Stimulated activated memory B cell treated with anti-CD40 and anti-IgM and Interleukin-4, amounts not matched to agents 10 μg/mL and 1 μg/mL and 100 μg/mL, for 72 hours (primary cell): ENCODE measurements at regions not wholly inside any gene's neighbourhood (a gene's known extent, or its start where the extent isn't known, plus 50 kb on each side); places are given as distances from the start of the nearest gene placed in this dataset.
"Not testable (repeated sequence)": the region's sequence is repeated elsewhere in the genome, so short reads cannot be mapped to it uniquely, and the experiment has no call there.

ENCODE experiments used
- ATAC-seq: fragments of 150-1000 bp; cut with Tn5 transposase; 2 replicates; pipeline ENCODE4 v1.10.0; 2021
- H3K27ac Mint-ChIP-seq: one replicate; pipeline ENCODE4 v1.8.0; 2022; ENCODE audit warnings: mild to moderate bottlenecking, mixed read lengths
- H3K27me3 Mint-ChIP-seq: one replicate; pipeline ENCODE4 v1.8.0; 2022; ENCODE audit warnings: mixed read lengths
- H3K36me3 Mint-ChIP-seq: one replicate; pipeline ENCODE4 v1.8.0; 2022; ENCODE audit warnings: mixed read lengths
- H3K4me1 Mint-ChIP-seq: one replicate; pipeline ENCODE4 v1.8.0; 2022; ENCODE audit warnings: mixed read lengths
- H3K4me3 Mint-ChIP-seq: one replicate; pipeline ENCODE4 v1.8.0; 2022; ENCODE audit warnings: mild to moderate bottlenecking, moderate library complexity, mixed read lengths
- H3K9me3 Mint-ChIP-seq: one replicate; pipeline ENCODE4 v1.8.0; 2022; ENCODE audit warnings: mixed read lengths

GRCh38 chr3:130569461-130570365 is 52.7 kb downstream of the COL6A6 start:
- H3K9me3 Mint-ChIP-seq = no peaks in the 10 kb centered on the region
- peaks cover 9% of the 10 kb centered on the region for H3K27me3 Mint-ChIP-seq
- H3K4me1 Mint-ChIP-seq = no peaks in the 10 kb centered on the region
- H3K4me3 Mint-ChIP-seq = no peak overlapping the region
- H3K27ac Mint-ChIP-seq = no peak overlapping the region
- H3K36me3 Mint-ChIP-seq = no peaks in the 10 kb centered on the region
- no peak for ATAC-seq

GRCh38 chr3:130572769-130573168 is 55.8 kb downstream of the COL6A6 start:
- H3K27me3 Mint-ChIP-seq = peaks cover 22% of the 10 kb centered on the region
- no peak overlapping the region for H3K27ac Mint-ChIP-seq
- no peaks in the 10 kb centered on the region for H3K9me3 Mint-ChIP-seq
- no peak for ATAC-seq
- H3K4me3 Mint-ChIP-seq = no peak overlapping the region
- no peaks in the 10 kb centered on the region for H3K36me3 Mint-ChIP-seq
- no peaks in the 10 kb centered on the region for H3K4me1 Mint-ChIP-seq

GRCh38 chr3:130576375-130577266 is 59.6 kb downstream of the COL6A6 start:
- Mint-ChIP-seq H3K36me3 (no peaks in the 10 kb centered on the region), H3K4me1 (no peaks in the 10 kb centered on the region), H3K4me3 (no peak overlapping the region), H3K27me3 (peaks cover 28% of the 10 kb centered on the region), H3K9me3 (no peaks in the 10 kb centered on the region), H3K27ac (no peak overlapping the region)
- no peak for ATAC-seq

- no peaks in the 10 kb centered on the region for H3K4me1 Mint-ChIP-seq
- H3K36me3 Mint-ChIP-seq = no peaks in the 10 kb centered on the region
- no peak overlapping the region for H3K27ac Mint-ChIP-seq
- peaks cover 8% of the 10 kb centered on the region for H3K27me3 Mint-ChIP-seq
- H3K9me3 Mint-ChIP-seq = no peaks in the 10 kb centered on the region
- no peak overlapping the region for H3K4me3 Mint-ChIP-seq
- peak; percentile 57 for ATAC-seq
These were observed 65.6 kb downstream of the COL6A6 start for GRCh38 chr3:130582457-130583153.

GRCh38 chr3:130594749-130595148 is 77.8 kb downstream of the COL6A6 start:
- ATAC-seq = peak; percentile 12
- H3K4me3 Mint-ChIP-seq, H3K4me1 Mint-ChIP-seq, H3K27ac Mint-ChIP-seq, H3K9me3 Mint-ChIP-seq, H3K36me3 Mint-ChIP-seq: not testable (repeated sequence)
- H3K27me3 Mint-ChIP-seq = peaks cover 37% of the 10 kb centered on the region

- peaks cover 4% of the 10 kb centered on the region for H3K9me3 Mint-ChIP-seq
- no peak overlapping the region for H3K4me3 Mint-ChIP-seq
- H3K4me1 Mint-ChIP-seq = no peaks in the 10 kb centered on the region
- peaks cover 29% of the 10 kb centered on the region for H3K27me3 Mint-ChIP-seq
- H3K27ac Mint-ChIP-seq = no peak overlapping the region
- H3K36me3 Mint-ChIP-seq = no peaks in the 10 kb centered on the region
- ATAC-seq = no peak
These were observed 79.5 kb downstream of the COL6A6 start for GRCh38 chr3:130596484-130596883.

- peaks cover 9% of the 10 kb centered on the region for H3K27me3 Mint-ChIP-seq
- no peak for ATAC-seq
- H3K27ac Mint-ChIP-seq = no peak overlapping the region
- no peaks in the 10 kb centered on the region for H3K36me3 Mint-ChIP-seq
- peaks cover 8% of the 10 kb centered on the region for H3K9me3 Mint-ChIP-seq
- H3K4me3 Mint-ChIP-seq = no peak overlapping the region
- no peaks in the 10 kb centered on the region for H3K4me1 Mint-ChIP-seq
These were observed 84.5 kb downstream of the COL6A6 start for GRCh38 chr3:130601442-130601971.

GRCh38 chr3:130604806-130605205 is 87.8 kb downstream of the COL6A6 start:
- no peak for ATAC-seq
- no peaks in the 10 kb centered on the region for H3K36me3 Mint-ChIP-seq
- peaks cover 8% of the 10 kb centered on the region for H3K9me3 Mint-ChIP-seq
- H3K4me3 Mint-ChIP-seq = no peak overlapping the region
- H3K27ac Mint-ChIP-seq = no peak overlapping the region
- no peaks in the 10 kb centered on the region for H3K27me3 Mint-ChIP-seq
- H3K4me1 Mint-ChIP-seq = no peaks in the 10 kb centered on the region

- peaks cover 8% of the 10 kb centered on the region for H3K9me3 Mint-ChIP-seq
- H3K36me3 Mint-ChIP-seq = no peaks in the 10 kb centered on the region
- H3K4me1 Mint-ChIP-seq = no peaks in the 10 kb centered on the region
- no peak overlapping the region for H3K27ac Mint-ChIP-seq
- no peaks in the 10 kb centered on the region for H3K27me3 Mint-ChIP-seq
- no peak for ATAC-seq
- H3K4me3 Mint-ChIP-seq = no peak overlapping the region
These were observed 89.4 kb downstream of the COL6A6 start for GRCh38 chr3:130606336-130606735.

- H3K4me1 Mint-ChIP-seq = no peaks in the 10 kb centered on the region
- no peak overlapping the region for H3K27ac Mint-ChIP-seq
- ATAC-seq = no peak
- no peak overlapping the region for H3K4me3 Mint-ChIP-seq
- H3K9me3 Mint-ChIP-seq = peaks cover 13% of the 10 kb centered on the region
- H3K36me3 Mint-ChIP-seq = no peaks in the 10 kb centered on the region
- H3K27me3 Mint-ChIP-seq = no peaks in the 10 kb centered on the region
These were observed 90.7 kb downstream of the COL6A6 start for GRCh38 chr3:130607553-130608154.

- no peak overlapping the region for H3K27ac Mint-ChIP-seq
- no peak overlapping the region for H3K4me3 Mint-ChIP-seq
- H3K4me1 Mint-ChIP-seq = no peaks in the 10 kb centered on the region
- peaks cover 10% of the 10 kb centered on the region for H3K9me3 Mint-ChIP-seq
- H3K36me3 Mint-ChIP-seq = no peaks in the 10 kb centered on the region
- ATAC-seq = no peak
- H3K27me3 Mint-ChIP-seq = peaks cover 2% of the 10 kb centered on the region
These were observed 92.4 kb downstream of the COL6A6 start for GRCh38 chr3:130609166-130609979.

GRCh38 chr3:130619196-130619595 is 102.2 kb downstream of the COL6A6 start:
- Mint-ChIP-seq H3K36me3 (no peaks in the 10 kb centered on the region), H3K9me3 (no peaks in the 10 kb centered on the region), H3K4me1 (no peaks in the 10 kb centered on the region), H3K4me3 (no peak overlapping the region), H3K27ac (no peak overlapping the region), H3K27me3 (peaks cover 27% of the 10 kb centered on the region)
- ATAC-seq = no peak

- Mint-ChIP-seq H3K4me1 (no peaks in the 10 kb centered on the region), H3K27ac (no peak overlapping the region), H3K27me3 (peaks cover 16% of the 10 kb centered on the region), H3K9me3 (no peaks in the 10 kb centered on the region), H3K36me3 (no peaks in the 10 kb centered on the region), H3K4me3 (no peak overlapping the region)
- no peak for ATAC-seq
These were observed 104.8 kb downstream of the COL6A6 start for GRCh38 chr3:130621824-130622223.

GRCh38 chr3:130626049-130626448 is 109.1 kb downstream of the COL6A6 start:
- Mint-ChIP-seq H3K36me3 (no peaks in the 10 kb centered on the region), H3K4me3 (no peak overlapping the region), H3K4me1 (no peaks in the 10 kb centered on the region), H3K27ac (no peak overlapping the region), H3K27me3 (peaks cover 16% of the 10 kb centered on the region), H3K9me3 (no peaks in the 10 kb centered on the region)
- no peak for ATAC-seq
